Chondrocyte (in vitro differentiated cells): ENCODE measurements at regions not wholly inside any gene's neighbourhood (a gene's known extent, or its start where the extent isn't known, plus 50 kb on each side); places are given as distances from the start of the nearest gene placed in this dataset.

ENCODE experiments used
- DNase-seq: peaks from one replicate; pipeline ENCODE4 v3.0.0; 2021; ENCODE audit warnings: mixed read lengths, low spot score
- H3K27ac Mint-ChIP-seq: one replicate; pipeline ENCODE4 v1.8.0; 2021; ENCODE audit warnings: mild to moderate bottlenecking, moderate library complexity, mixed read lengths; ENCODE audit not compliant: unreplicated experiment
- H3K27me3 Mint-ChIP-seq: 2 replicates; pipeline ENCODE4 v1.8.0; 2021; ENCODE audit warnings: low read depth, mixed read lengths
- H3K36me3 Mint-ChIP-seq: 2 replicates; pipeline ENCODE4 v1.8.0; 2021; ENCODE audit warnings: low read depth, mixed read lengths
- H3K4me1 Mint-ChIP-seq: 2 replicates; pipeline ENCODE4 v1.8.0; 2021; ENCODE audit warnings: low read depth, mild to moderate bottlenecking, mixed read lengths
- H3K4me3 Mint-ChIP-seq: one replicate; pipeline ENCODE4 v1.8.0; 2021; ENCODE audit warnings: mild to moderate bottlenecking, moderate library complexity, mixed read lengths; ENCODE audit not compliant: unreplicated experiment
- H3K9me3 Mint-ChIP-seq: 2 replicates; pipeline ENCODE4 v1.8.0; 2021; ENCODE audit warnings: low read depth, mixed read lengths
- TF ChIP-seq, protein P1 (sequence below): fragments of 200-600 bp; sonication (generic); IDR thresholded peaks from 2 replicates; pipeline ENCODE4 v1.5.0; 2021; ENCODE audit warnings: antibody characterized with exemption, mild to moderate bottlenecking, moderate library complexity

DNA sequence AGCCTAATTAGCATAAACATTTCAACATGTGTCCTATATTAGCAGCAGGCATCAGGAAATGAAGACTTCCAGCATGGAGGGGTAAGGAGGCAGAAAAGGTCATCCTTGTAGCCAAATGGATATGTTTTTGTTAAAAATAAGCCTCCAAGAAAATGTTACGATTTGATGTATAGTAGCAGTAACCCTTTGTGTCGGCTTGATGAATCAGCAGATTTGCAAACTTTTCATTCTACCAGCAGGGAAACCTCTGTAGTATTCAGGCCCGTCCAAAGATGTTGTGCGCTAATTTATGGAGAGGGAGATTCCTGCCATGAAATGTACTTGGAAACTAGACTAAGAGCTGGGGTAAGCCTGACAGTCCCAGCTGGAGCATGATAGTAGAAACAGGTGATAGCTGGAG is 780.8 kb upstream of the KLHL29 start:
- H3K27me3 Mint-ChIP-seq = peaks cover 4% of the 10 kb centered on the region
- TF ChIP-seq, protein P1, sequence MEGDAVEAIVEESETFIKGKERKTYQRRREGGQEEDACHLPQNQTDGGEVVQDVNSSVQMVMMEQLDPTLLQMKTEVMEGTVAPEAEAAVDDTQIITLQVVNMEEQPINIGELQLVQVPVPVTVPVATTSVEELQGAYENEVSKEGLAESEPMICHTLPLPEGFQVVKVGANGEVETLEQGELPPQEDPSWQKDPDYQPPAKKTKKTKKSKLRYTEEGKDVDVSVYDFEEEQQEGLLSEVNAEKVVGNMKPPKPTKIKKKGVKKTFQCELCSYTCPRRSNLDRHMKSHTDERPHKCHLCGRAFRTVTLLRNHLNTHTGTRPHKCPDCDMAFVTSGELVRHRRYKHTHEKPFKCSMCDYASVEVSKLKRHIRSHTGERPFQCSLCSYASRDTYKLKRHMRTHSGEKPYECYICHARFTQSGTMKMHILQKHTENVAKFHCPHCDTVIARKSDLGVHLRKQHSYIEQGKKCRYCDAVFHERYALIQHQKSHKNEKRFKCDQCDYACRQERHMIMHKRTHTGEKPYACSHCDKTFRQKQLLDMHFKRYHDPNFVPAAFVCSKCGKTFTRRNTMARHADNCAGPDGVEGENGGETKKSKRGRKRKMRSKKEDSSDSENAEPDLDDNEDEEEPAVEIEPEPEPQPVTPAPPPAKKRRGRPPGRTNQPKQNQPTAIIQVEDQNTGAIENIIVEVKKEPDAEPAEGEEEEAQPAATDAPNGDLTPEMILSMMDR = no peak
- H3K4me3 Mint-ChIP-seq = no peak overlapping the region
- no peak overlapping the region for H3K27ac Mint-ChIP-seq
- no peak for DNase-seq
- H3K36me3 Mint-ChIP-seq = no peaks in the 10 kb centered on the region
- H3K4me1 Mint-ChIP-seq = no peaks in the 10 kb centered on the region
- no peaks in the 10 kb centered on the region for H3K9me3 Mint-ChIP-seq

DNA sequence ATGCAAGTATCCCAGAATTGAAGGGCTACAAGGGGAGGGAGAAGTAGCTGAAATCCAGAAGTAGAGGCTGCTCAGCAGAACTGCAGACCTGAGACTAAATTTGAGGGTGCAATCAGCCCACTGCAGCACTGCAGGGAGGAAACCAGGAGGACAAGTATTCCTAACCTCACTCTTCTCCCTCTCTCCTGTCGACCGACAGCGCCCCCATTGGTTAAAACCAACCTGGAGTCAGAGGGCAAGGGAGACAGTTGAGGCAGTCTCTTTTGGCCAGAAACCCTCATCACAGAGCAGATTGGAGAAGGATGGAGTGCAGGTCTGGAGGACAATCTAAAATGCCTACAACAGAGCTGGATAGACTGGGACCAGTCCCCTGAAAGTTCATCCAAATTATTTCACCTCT is 768.9 kb upstream of the KLHL29 start:
- no peaks in the 10 kb centered on the region for H3K36me3 Mint-ChIP-seq
- H3K27me3 Mint-ChIP-seq = peaks cover 7% of the 10 kb centered on the region
- H3K4me3 Mint-ChIP-seq = no peak overlapping the region
- H3K4me1 Mint-ChIP-seq = no peaks in the 10 kb centered on the region
- no peak overlapping the region for H3K27ac Mint-ChIP-seq
- H3K9me3 Mint-ChIP-seq = no peaks in the 10 kb centered on the region
- DNase-seq = no peak
- TF ChIP-seq, protein P1 = no peak

DNA sequence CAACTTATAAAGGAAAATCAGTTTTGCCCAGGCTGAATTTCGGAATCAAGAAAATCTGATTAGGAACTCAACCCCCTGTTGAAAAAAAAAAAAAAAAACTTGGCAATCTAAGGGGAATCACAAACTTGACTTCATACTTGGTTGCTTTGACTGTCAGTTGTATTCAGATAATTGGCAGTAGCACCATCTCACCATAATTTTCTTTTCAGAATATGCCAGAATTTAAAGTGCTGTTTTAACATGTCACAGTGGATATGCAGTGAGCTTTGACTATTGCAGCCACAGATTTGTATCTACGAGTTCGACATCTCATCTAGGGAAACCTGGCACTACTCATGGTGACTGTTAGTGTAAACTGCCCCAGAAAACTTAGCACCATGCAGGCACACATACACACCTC is 761.4 kb upstream of the KLHL29 start:
- TF ChIP-seq, protein P1 = no peak
- no peaks in the 10 kb centered on the region for H3K9me3 Mint-ChIP-seq

DNA sequence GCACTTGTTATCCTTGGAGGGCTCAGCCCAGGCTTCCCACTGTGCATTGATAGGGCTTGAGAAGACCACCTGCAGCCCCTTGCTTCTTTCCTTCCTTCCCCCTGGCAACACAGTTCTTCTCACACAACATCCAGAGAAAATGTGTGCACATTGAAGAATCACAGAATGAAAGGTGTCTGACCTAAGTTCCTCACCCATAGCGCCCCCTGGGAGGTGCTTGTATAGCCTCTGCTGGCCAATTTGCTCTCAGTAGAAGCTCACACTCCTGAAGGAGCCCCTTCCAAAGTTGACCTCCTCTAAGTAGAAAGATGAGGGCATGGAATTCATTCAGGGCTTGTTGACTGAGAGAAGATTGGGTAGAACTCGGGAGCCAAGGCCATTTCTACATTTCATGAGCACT is 758.4 kb upstream of the KLHL29 start:
- TF ChIP-seq, protein P1 = no peak
- Mint-ChIP-seq H3K27ac (no peak overlapping the region), H3K36me3 (no peaks in the 10 kb centered on the region), H3K27me3 (peaks cover 8% of the 10 kb centered on the region), H3K9me3 (no peaks in the 10 kb centered on the region), H3K4me3 (no peak overlapping the region), H3K4me1 (no peaks in the 10 kb centered on the region)
- DNase-seq = no peak

More for the DNA sequence above, 761.4 kb upstream of the KLHL29 start:
- H3K4me3 Mint-ChIP-seq = no peak overlapping the region
- H3K27me3 Mint-ChIP-seq = peaks cover 10% of the 10 kb centered on the region
- H3K4me1 Mint-ChIP-seq = no peaks in the 10 kb centered on the region
- H3K36me3 Mint-ChIP-seq = no peaks in the 10 kb centered on the region
- no peak for DNase-seq
- no peak overlapping the region for H3K27ac Mint-ChIP-seq

DNA sequence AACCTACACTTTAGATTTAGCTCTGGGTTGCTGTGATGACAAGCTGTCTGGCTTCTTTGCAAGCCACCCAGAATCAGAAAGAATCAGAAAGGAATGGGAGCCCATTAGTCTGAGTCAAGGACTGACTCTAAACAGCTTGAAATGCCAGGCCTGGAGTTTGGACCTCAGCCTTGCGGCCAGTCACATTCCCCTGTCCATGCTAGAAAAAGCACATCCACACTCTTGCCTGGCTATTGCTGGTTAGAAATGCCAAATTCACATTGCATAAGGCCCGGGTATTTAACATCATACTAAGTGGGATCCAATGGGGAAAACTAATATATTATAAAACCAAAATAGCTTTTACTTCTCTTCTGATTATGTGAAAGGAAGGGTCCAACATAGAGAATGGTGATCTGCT is 756.8 kb upstream of the KLHL29 start:
- Mint-ChIP-seq H3K36me3 (no peaks in the 10 kb centered on the region), H3K9me3 (no peaks in the 10 kb centered on the region), H3K27ac (no peak overlapping the region), H3K27me3 (peaks cover 8% of the 10 kb centered on the region), H3K4me1 (no peaks in the 10 kb centered on the region), H3K4me3 (no peak overlapping the region)
- DNase-seq = no peak
- TF ChIP-seq, protein P1 = no peak
